ENCODE measurements at regions not wholly inside any gene's neighbourhood (a gene's known extent, or its start where the extent isn't known, plus 50 kb on each side); places are given as distances from the start of the nearest gene placed in this dataset.

DNA sequence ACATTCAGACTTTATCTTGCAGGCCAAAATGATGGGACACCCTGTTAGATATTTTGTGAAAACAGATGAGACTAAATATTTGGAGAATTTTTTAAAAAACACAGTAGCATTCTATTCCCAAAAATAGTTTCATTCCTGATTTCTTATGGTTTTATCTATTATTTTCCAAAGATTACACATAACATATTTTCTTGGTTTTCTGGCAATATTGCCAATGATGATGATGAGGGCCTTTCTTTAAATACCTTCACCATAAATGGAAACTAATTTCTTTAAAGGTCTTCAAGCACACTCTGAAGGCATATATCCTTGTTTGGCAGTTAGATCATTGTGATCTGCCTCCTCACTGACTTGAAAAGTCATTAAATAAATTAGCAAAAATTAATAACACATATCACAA is 522.3 kb upstream of the LUZP2 start:
- no peak for DNase-seq

DNA sequence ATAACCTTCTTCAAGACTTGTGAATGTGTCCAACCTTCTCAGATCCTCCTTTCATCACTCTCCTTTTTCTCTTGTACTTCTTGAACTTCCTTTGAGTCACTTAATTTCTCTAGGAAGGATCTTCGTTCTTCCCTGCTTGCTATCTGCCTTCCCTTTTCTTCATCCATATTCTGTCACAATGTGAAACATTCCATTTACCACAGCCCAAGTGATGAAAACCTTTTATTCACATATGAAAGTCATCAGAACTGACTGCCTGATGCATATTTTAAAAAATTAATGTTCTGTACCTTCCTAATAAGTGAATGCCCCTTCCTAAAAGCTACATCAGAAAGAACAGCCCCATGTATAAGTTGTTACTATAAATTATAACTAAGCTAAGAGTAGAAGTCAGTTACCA is 520.4 kb upstream of the LUZP2 start:
- DNase-seq, result no peak

GRCh38 chr11:23976841-23977271 is 520.0 kb upstream of the LUZP2 start:
- DNase-seq, result no peak

- DNase-seq, result no peak
Observed at GRCh38 chr11:23988381-23989006, 508.4 kb upstream of the LUZP2 start.

GRCh38 chr11:23990346-23991164 is 506.3 kb upstream of the LUZP2 start:
- no peak for DNase-seq

DNA sequence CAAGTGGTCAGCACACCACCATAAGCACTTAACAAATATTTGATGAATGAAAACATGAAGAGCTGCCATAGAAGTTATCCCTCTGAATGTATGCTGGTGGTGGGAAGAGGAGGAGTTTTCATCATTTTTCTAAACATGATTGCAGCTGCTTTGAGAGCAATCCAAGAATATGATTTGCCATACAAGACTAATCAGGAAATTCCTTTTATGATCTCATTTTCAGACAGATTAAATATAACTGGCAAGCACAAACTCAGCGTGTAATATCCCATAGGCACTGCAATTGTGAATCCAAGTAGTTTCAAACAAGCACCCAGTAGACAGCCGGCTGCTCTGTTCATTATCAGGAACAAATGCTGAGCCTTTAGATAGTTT is 505.7 kb upstream of the LUZP2 start:
- DNase-seq, result no peak

DNA sequence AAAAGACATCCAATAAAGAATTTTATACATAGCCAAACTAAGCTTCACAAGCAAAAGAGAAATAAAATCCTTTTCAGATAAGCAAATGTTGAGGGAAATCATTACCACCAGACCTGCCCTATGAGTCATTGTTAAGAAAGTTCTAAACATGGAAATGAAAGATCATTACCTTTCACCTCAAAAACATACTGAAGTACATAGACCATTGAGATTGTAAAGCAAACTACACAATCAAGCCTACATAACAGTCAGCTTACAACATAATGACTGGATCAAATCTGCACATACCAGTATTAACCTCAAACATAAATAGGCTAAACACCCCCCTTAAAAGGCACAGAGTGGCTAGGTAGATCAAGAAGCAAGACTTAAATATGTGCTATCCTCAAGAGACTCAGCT is 501.0 kb upstream of the LUZP2 start:
- DNase-seq, result no peak

DNA sequence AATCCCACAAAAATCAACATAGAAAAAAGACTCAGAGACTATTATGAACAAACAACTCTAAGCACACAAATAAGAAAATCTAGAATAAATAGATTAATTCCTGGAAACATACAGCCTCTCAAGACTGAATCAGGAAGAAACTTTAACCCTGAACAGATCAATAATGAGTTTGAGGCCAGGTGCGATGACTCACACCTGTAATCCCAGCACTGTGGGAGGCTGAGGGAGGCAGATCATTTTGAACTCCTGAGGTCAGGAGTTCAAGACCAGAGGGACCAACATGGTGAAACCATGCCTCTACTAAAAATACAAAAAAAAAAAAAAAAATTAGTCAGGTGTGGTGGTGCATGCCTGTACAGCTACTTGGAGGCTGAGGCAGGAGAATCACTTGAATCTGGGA is 499.5 kb upstream of the LUZP2 start:
- no peak for DNase-seq

- DNase-seq, result no peak
Observed at GRCh38 chr11:24005202-24005876, 491.5 kb upstream of the LUZP2 start.

DNA sequence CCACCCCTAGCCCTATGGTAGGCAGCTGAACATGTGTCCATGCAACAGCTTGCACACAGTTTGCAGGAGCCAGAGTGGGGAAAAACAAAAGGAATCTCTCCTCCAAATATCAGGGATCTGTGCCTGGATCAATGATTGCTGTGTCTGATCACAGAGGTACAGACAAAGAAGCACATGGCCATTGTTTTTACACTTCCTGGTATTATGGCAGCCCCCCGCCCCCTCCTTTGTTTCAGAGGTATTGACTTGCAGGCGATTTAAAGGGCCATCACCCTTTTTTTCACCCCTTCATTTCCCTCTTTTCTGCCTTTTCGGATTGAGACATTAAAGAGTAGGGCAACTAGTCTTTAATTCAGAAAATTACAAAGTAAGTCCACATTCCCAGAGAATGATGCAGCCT is 453.0 kb upstream of the LUZP2 start:
- DNase-seq, result no peak

DNA sequence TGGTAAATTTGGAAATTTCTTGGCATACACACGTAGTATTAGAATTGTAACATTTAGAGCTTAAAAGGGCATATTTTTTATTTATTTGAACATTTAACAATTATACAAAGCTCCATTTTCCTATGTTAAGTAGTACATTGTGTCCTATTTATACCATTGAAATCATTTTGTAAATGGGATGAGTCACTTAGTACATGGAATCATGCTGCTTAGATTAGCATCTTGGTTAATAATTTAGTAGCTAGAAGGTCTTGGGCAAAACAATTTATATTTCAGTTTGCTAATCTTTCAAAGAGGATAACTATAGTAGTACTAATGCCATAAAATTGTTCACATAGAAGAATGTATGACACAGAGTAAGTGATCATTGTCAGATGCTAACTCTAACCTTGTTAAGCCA is 450.1 kb upstream of the LUZP2 start:
- DNase-seq, result no peak

GRCh38 chr11:24056051-24056450 is 440.8 kb upstream of the LUZP2 start:
- no peak for DNase-seq

DNA sequence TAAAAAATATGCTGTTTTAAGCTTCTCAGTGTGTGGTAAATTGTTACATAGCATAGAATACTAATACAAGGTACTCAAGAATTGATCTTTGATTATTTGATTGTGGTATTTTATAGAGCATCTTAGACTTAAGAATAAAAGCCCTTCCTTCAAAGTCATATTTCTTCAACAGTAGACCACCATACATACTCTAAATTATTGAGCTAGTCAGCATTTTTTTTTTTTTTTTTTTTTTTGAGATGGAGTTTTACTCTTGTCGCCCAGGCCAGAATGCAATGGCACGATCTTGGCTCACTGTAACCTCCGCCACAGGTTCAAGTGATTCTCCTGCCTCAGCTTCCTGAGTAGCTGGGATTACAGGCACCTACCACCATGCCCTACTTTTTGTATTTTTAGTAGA is 436.7 kb upstream of the LUZP2 start:
- DNase-seq, result no peak

DNA sequence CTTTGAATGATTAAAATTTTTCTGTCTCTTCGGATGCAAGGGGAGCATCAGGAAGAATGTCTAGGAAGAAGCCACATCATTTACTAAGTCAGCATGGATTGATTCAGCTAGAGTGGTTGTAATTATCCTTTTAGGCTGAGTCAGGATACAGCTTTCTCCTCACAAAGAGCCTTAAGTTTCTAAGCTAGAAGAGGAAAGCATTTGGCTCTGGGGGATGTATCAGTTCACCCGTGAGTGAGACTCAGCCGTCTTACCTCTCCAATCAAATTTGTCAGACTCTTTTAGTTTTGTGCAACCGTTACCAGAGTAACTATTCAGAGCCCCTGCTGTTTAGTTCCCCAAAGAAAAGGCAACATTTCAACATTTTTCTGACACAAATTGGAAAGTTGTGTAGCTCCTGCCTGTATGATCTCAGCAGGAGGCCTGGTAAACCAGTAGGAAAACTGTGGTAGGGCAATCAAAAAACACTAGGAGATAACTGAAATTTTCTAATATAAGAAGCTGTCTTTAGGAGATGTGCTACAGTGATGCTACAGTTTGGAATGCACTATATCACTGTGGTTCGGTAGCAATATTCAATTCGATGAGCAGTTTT is 432.4 kb upstream of the LUZP2 start:
- DNase-seq, result no peak

- DNase-seq, result no peak
Observed at GRCh38 chr11:24068197-24068596, 428.7 kb upstream of the LUZP2 start.

GRCh38 chr11:24070435-24070834 is 426.4 kb upstream of the LUZP2 start:
- DNase-seq, result no peak

DNA sequence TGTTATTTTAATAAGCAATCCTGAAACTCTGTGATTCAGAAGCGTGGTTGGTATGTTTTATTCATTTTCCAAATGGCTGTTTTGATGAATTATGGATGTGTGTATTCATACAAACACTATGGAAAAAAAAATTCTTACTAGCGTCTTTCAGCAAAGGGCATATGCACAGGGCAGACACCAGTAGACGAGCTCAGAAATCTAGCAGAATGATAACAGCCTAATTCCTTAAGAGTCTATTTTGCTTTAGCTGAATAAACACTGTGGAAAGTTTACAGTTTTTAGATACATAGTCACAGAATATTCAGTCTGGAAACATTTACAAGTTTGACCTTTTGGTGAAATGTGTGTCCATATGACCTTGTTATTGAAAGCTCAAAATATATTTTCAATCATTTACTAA is 418.8 kb upstream of the LUZP2 start:
- no peak for DNase-seq

DNA sequence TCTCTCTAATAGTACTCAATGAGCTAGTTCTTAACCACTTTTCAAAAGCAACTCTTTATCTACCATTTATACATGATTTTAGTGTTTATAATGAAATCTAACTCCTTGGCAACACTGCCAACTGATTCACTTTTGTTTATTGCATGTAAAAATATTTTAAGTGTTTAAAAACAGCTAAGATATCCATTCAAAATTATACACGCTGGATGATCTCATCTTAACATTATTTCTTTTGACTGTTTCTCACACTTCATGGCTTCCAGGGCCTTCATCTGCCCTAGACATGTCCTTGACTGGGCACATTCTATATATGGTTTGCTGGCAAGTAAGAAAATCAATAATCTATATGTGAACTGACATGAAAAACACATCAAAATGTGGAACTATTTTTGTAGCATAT is 414.6 kb upstream of the LUZP2 start:
- DNase-seq, result no peak

DNA sequence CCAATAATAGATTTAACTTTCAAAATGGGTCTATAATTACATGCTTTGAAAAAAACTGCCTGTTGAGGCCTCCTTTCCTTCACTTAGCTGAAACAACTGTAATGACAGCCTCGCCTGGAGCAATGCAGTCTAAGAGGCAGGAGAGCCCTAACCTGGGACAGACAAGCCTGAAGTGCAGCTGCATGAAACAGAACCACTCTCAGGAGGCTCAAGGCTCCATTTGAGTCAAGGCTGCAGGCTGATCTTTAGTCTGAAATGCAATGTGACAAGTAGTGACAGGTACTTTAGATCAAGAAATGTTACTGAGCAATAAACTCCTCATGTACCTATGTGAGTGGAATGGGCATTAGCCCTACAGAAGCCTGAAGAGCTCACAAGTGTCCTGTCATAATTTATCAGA is 414.0 kb upstream of the LUZP2 start:
- no peak for DNase-seq

GRCh38 chr11:24084956-24085355 is 411.9 kb upstream of the LUZP2 start:
- no peak for DNase-seq

DNA sequence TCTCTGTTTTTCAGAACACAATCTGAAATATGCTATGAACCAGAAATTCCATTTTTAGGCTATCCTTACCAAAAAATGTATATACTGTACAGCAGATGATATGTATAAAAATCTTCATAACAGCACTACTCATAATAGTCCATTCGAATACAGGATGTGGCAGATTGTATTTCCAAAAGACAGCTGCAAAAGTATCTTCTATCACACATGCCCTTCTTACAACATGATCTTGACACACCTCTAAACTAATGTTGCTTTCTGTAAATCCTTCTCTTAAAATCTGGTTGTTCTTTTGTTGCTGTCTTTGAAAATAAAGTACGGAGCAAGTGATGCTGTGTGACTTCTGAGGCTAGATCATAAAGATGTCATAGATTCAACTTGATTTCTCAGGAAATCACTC is 409.9 kb upstream of the LUZP2 start:
- no peak for DNase-seq

GRCh38 chr11:24091594-24091993 is 405.3 kb upstream of the LUZP2 start:
- DNase-seq, result no peak

GRCh38 chr11:24093375-24093774 is 403.5 kb upstream of the LUZP2 start:
- no peak for DNase-seq

DNA sequence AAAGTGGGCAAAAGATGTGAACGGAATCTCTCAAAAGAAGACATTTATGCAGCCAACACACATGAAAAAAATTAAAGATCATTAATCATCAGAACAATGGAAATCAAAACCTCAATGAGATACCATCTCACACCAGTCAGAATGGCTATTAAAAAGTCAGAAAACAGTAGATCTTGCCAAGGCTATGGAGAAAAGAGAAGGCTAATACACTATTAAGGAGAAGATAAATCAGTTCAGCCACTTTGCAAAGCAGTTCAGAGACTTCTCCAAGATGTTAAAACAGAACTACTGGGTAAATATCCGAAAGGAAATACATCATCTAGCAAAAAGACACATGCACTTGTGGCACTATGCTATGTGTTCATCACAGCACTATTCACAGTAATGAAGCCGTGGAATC is 388.2 kb upstream of the LUZP2 start:
- no peak for DNase-seq

Data from DMS 273 treated with DMSO at 0.1 percent for 48 hours (cell line).